NCI-H2196 (cell line): ENCODE measurements at regions not wholly inside any gene's neighbourhood (a gene's known extent, or its start where the extent isn't known, plus 50 kb on each side); places are given as distances from the start of the nearest gene placed in this dataset.

Experiments
- DNase-seq: peaks from one replicate; lab custom pipeline; 2025; ENCODE audit not compliant: unreplicated experiment; lab: John Stamatoyannopoulos, UW

DNA sequence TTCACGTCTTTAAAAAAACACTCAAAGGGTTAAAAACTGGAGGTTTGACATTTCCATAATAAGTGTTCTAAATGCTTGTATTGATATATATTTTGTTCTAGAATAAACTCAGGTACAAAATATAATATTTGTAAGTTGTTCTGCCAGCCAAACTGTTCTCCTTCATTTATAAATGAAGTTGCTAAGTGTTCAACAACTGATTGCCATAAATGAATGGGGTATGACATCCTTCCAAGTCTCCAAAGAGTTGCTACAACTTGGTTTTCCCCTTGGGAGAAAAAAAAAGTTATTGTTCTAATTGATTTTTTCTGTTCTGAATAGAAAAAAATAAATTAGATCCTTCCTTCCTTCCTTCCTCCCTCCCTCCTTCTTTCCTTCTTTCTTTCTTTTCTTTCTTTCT lies 65.4 kb upstream of the BLID start:
- DNase-seq: no peak

DNA sequence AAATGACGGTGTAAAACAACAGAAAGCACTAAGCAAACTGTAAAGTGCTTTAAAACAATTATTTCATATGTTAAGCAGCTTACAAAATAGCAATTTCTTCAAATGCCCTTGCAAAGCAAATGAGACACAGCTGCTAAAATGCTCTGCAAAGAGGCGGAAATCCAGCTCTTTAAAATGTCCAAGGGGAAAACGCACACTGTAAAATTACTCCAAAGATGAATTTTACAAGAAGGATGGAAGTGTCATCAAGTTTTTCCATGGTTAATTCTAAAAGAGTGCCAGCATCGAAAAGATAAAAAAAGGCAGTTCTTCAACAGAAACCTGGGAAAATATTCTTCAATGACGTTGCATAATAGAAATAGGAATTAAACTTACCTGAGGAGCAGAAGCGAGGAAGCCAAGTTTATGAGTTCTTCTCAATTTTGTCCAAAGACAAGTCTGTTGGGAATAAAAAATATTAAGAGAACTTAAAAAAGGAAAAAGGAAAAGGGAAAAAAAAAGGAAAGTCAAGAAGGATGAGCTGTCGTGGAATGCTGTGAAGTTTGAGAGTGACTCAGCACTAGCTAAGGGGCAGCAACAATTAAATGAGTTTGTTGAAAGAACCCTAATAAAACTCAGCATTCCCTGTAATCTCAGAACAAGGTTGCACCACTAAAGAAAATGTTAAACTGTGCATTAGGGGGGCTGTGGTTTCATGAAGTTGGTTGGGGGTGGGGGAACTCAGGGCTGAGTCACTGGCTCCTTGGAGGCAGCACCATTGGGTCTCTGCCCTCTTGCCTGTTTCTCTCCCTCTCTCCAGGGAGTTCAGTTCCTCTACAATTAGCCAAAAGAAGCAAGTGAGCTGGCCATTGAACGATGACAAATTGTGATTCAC lies 64.2 kb upstream of the BLID start:
- DNase-seq: no peak

DNA sequence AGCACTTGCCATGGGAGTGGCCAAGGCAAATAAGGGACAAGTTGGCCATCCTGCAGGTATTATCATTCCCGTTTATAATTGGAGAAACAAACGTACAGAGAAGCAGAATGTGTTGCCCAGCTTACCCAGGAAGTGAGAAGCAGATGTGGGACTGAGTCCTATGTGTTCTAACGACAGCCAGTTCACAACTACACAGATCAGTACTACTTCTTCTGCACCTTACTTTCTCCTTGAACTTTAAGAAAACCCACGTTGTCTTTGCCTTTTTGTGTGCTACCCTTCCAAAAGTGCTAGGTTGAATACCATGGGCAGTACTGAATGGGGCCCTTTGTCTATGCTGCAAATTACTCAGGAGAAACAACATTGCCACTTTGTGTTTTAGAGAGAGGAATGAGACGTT lies 62.8 kb upstream of the BLID start:
- DNase-seq: no peak

DNA sequence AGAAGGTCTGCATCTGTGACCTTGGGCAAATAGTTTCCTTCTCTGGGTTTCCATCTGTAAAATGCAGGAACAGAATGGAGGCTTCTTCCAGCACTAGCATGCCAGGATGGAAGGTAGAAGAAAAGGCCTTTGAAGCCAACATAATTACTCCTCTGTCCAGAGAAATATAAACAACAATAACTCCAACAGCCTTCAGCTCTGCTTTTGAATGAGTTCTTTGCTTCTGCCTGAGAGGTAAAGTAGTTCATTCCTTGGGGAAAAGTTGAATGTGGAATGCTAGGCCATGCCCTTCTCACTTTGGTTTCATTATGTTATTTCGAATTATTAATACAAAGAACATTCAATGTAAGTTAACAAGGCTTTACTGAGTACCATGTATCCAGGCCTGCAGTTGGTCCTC lies 61.2 kb upstream of the BLID start:
- DNase-seq: no peak

DNA sequence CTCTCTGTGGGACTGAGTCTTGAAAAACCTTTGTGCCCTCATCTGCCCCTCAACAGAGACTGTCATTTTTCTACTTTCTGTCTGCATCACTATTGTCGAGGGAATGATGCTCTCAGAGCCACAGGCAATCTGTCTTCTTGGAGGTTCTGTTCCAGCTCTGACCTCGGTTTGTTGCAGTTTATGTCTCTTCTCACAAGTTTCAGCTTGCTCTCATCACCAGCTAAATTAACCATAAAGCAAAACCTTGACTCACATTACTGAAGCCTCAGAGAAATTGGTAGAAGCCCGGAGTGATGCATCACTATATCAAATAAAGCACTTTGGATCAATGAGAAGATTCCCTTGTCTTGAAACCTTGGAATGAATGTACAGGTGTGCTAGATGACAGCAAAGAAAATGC lies 60.6 kb upstream of the BLID start:
- DNase-seq: no peak

GRCh38 chr11:122175306-122175705 lies 59.3 kb upstream of the BLID start:
- no peak for DNase-seq

DNA sequence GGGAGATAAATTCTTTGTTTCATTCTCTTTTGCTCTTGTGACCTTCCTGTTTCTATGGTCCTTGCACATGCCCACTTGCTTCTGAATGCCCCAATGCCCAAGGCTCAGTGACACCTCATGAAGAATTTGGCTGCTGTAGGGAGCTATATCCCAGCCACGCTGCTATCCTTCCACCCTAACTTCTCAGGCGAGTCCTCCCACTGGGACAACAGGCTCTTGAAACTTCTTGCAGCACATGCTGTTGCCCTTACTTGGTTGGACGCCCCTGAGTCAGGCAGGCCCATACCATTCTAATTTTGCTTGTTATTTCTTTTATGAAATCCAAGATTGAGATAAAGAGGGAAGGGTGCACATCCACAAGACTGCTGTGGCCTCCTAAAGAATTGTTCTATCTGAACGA lies 57.6 kb upstream of the BLID start:
- DNase-seq: no peak

DNA sequence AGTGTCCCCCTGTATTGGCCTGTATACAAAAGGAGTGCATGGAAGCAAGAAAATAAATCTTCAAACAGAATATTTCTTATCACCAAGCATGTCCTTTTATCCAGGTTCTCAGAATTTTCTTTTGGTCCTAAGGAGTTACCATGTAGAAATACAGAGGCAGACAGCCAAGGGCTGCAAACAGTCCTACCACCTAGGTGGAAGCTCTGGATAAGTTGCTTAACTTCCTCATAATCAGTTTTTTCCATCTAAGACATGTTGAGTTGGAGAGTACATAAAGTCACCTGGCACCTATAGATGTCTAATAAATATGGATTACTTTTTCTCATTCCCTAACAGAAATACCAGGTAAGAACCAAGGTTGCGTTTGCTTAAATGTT lies 57.0 kb upstream of the BLID start:
- DNase-seq: no peak

GRCh38 chr11:122172352-122173073 lies 56.5 kb upstream of the BLID start:
- DNase-seq: no peak

DNA sequence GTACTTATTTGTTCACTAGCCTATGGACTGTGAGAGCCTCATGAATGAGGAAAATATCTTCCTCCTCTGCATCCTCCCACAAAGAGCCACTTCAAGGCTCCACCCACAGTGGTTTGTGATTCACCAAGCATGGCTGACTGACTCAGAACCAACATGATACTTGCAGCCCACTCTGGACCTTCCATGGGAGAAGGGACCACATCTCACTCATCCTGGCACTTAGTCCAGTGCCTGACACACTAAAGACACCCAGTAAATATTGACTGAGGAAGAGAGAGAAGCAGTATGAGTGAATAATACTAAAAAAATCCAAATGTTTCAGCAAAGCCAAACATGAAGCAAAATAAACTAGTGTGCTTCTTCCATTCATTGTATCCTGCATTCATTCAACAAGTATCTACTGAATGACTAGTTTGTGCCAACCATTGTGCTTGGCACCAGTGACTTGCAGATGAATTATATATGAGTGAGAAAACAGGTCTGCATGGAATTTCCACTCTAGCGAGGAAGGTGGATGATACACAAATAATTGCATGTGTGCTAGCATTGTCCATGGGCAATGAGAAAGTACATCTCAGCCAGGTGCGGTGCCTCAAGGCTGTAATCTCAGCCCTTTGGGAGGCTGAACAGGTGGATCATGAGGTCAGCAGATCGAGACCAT lies 54.9 kb upstream of the BLID start:
- DNase-seq: no peak

- no peak for DNase-seq
Measured at GRCh38 chr11:122168218-122168617, 52.2 kb upstream of the BLID start.

- no peak for DNase-seq
Measured at GRCh38 chr11:122167100-122167499, 51.1 kb upstream of the BLID start.

- DNase-seq: no peak
Measured at GRCh38 chr11:122165607-122166371, 49.8 kb upstream of the BLID start.
